HCT116 (cell line): ENCODE measurements at regions not wholly inside any gene's neighbourhood (a gene's known extent, or its start where the extent isn't known, plus 50 kb on each side); places are given as distances from the start of the nearest gene placed in this dataset.

ENCODE experiments used
- SRF ChIP-seq: IDR thresholded peaks from 2 replicates; pipeline ENCODE4 v1.6.1; 2012; ENCODE audit warnings: low read depth
- ZNF274 ChIP-seq: fragments of 200-500 bp; sonication (Bioruptor generic); IDR thresholded peaks from 2 replicates; pipeline ENCODE4 v1.6.1; 2014; ENCODE audit warnings: mild to moderate bottlenecking, low read depth, low read length, inconsistent platforms

- TF ChIP-seq ZNF274 (no peak), SRF (no peak)
Measured at GRCh38 chr5:50978924-50979323, 312.5 kb downstream of the PARP8 start.
